RWPE1 (cell line): ENCODE measurements at regions not wholly inside any gene's neighbourhood (a gene's known extent, or its start where the extent isn't known, plus 50 kb on each side); places are given as distances from the start of the nearest gene placed in this dataset.

Experiments used
- CTCF ChIA-PET: fragments of 350-600 bp; sonication (Branson Sonifier 250); formaldehyde crosslinking; extraction: SDS; loops from one replicate; lab custom pipeline; 2021; lab: Yijun Ruan, JAX
- POLR2A ChIA-PET: fragments of 400-600 bp; formaldehyde crosslinking; extraction: SDS; loops from one replicate; lab custom pipeline; 2020; ENCODE audit warnings: antibody characterized with exemption; ENCODE audit not compliant: low non-redundant PET; lab: Yijun Ruan, JAX
- DNase-seq: peaks from one replicate; pipeline ENCODE4 v3.0.0; 2012; ENCODE audit warnings: low spot score
- H3K27ac ChIP-seq: fragments of 450-650 bp; 2 replicates; pipeline ENCODE4 v1.5.1; 2017
- TF ChIP-seq, protein P1 (sequence below): fragments of 450-650 bp; conservative IDR thresholded peaks from 2 replicates; pipeline ENCODE4 v1.5.1; 2017; ENCODE audit warnings: low read depth, mild to moderate bottlenecking

- ChIA-PET POLR2A (no interaction called here), CTCF (interaction anchor here (0.6 kb wide), 1 partner anchor 912 kb away, joined by 3 read pairs; no protein-coding TSS in a partner anchor)
- TF ChIP-seq, protein P1, sequence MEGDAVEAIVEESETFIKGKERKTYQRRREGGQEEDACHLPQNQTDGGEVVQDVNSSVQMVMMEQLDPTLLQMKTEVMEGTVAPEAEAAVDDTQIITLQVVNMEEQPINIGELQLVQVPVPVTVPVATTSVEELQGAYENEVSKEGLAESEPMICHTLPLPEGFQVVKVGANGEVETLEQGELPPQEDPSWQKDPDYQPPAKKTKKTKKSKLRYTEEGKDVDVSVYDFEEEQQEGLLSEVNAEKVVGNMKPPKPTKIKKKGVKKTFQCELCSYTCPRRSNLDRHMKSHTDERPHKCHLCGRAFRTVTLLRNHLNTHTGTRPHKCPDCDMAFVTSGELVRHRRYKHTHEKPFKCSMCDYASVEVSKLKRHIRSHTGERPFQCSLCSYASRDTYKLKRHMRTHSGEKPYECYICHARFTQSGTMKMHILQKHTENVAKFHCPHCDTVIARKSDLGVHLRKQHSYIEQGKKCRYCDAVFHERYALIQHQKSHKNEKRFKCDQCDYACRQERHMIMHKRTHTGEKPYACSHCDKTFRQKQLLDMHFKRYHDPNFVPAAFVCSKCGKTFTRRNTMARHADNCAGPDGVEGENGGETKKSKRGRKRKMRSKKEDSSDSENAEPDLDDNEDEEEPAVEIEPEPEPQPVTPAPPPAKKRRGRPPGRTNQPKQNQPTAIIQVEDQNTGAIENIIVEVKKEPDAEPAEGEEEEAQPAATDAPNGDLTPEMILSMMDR: no peak
- H3K27ac ChIP-seq: no peak overlapping the region
- DNase-seq: no peak
These were observed 591.6 kb upstream of the PLXNA2 start for GRCh38 chr1:208835781-208836180.

DNA sequence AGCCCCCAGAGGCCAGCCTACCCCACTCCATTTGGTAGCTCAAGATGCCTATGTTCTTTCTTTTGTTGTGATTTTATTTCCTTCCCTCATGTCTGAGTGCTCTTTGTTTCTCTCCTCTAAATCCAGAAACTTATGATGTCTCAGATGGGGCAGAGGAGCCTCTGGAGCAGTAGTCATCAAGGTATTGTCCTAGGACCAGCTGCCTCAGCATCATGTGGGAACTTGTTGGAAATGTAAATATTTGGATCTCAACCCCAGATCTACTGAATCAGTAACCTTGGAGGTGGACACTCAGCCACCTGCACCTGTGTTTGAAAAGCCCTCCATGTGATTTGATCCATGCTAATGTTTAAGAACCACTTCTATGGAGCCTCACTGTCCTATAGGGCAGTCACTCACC, 593.1 kb upstream of the PLXNA2 start:
- H3K27ac ChIP-seq: no peak overlapping the region
- TF ChIP-seq, protein P1: no peak
- CTCF ChIA-PET: no interaction called here
- POLR2A ChIA-PET: no interaction called here
- no peak for DNase-seq

- DNase-seq: no peak
- TF ChIP-seq, protein P1: no peak
- H3K27ac ChIP-seq: no peak overlapping the region
- ChIA-PET POLR2A (no interaction called here), CTCF (no interaction called here)
These were observed 597.3 kb upstream of the PLXNA2 start for GRCh38 chr1:208841436-208841835.

DNA sequence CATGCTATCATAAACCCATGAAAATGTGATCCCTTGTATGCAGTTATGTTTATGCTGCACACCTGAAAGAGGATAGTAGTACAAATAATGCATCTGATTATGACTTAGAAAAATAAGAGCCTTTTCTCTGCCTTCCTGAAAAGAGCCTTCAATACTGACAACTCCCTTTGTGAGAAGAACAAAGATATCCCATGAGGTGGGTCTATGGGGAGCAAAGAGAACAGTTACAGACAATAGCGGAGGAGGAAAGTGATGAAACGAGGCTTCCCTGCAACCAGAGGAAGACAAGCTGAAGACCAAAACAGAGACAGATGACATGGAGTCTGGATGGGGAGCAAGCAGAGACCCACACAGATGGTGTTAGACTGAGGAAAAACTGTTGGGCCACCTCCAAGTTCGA, 598.3 kb upstream of the PLXNA2 start:
- POLR2A ChIA-PET: no interaction called here
- TF ChIP-seq, protein P1: no peak
- no peak for DNase-seq
- H3K27ac ChIP-seq: no peak overlapping the region
- CTCF ChIA-PET: no interaction called here

DNA sequence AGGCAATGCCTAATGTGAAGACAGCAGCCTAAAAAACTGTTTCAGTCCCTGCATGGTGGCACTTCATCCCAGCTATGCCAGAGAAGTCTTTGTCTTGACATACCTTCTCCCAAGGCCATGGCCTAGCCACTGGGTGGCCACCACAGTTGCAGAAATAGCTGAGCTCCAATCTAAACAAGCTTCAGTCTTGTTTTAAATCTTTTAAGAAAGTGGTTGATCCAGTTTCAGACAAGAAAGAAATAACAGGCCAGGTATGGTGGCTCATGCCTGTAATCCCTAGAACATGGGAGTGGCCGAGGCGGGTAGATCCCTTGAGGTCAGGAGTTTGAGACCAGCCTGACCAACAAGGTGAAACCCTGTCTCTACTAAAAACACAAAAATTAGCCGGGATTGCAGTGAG, 600.0 kb upstream of the PLXNA2 start:
- no peak for DNase-seq
- CTCF ChIA-PET: no interaction called here

DNA sequence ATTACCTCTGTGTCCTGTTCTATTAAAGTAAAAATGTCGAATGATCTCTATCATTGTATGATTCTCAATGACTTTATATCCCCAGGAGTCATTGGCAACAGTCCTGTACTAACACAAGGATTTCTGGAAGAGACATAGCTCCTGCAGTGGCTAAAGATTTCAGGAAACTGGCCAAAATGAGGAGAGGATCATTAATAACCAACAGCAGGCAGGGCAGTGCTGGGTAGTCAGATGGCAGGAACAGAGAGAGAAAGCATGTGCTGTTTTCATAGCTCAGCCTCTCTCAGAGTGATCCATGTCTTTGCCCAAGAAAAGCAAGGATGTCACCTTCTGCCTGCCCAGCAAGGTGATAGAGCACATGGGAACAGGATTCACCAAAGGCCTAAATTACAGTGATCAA, 604.7 kb upstream of the PLXNA2 start:
- TF ChIP-seq, protein P1: no peak
- no peak for DNase-seq
- H3K27ac ChIP-seq: no peak overlapping the region
- POLR2A ChIA-PET: no interaction called here
- CTCF ChIA-PET: interaction anchor here (0.6 kb wide), 2 partner anchors 66 to 609 kb away, joined by 3 to 4 read pairs; no protein-coding TSS in a partner anchor

More for the DNA sequence above, 600.0 kb upstream of the PLXNA2 start:
- POLR2A ChIA-PET: no interaction called here
- no peak overlapping the region for H3K27ac ChIP-seq
- TF ChIP-seq, protein P1: no peak
